ENCODE measurements at regions not wholly inside any gene's neighbourhood (a gene's known extent, or its start where the extent isn't known, plus 50 kb on each side); places are given as distances from the start of the nearest gene placed in this dataset.

DNA sequence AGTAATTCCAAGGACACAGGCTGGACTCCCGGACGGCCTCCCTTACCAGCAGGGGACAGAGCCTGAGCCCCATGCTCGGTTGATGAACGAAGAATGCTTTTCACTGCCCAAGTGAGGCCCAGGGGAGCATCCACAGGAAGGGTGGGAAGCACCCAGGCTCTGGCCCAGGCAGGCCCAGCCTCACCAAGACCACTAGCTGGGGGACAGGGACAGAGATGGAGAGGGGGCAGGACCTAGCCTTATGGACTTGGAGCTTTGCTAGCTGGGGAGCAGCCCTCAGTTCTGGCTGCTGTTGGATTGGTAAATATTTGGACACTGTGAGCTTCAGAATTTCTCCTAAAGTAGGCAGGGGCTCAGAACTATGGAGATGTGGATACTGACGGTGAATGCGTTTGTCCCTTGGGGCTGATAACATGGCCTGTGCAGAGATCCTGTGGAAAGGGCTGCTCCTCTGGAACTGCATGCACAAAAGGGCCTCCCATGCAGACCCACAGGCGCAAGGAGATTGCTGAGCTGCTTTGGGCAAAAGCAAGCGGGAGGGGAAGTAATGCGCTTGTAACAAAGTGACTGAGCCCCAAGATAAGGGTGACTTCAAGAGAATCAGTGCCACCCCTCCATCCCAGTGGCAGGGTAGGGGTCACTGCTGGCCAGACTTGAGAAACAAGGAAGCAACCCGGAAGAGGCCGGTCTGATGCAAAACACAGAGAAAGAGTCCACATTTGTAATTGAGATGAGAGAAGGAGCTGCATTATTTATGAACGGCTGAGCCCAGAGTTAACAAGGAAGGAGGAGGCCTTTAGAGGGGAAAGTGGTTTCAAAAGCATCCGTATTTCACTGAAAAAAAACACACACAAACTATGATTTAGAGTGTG lies 70.1 kb upstream of the MEF2A start:
- 55 to 64% (median 56%) methylated on average over 13 of the region's 13 CpGs for WGBS, 3 donors
- Histone ChIP-seq H3K4me1 (ENCODE audit: insufficient read depth) (peaks cover 2% of the 10 kb centered on the region), H3K9me3 (no peaks in the 10 kb centered on the region), H3K27ac (no peak overlapping the region), H3K27me3 (no peaks in the 10 kb centered on the region), H3K36me3 (no peaks in the 10 kb centered on the region), H3K4me3 (no peak overlapping the region)
- DNase-seq, result no peak
- no peak for TF ChIP-seq EP300 (IDR thresholded peaks at IDR 0.05)
- TF ChIP-seq POLR2A (IDR thresholded peaks at IDR 0.05), result no peak
- TF ChIP-seq, protein P1, sequence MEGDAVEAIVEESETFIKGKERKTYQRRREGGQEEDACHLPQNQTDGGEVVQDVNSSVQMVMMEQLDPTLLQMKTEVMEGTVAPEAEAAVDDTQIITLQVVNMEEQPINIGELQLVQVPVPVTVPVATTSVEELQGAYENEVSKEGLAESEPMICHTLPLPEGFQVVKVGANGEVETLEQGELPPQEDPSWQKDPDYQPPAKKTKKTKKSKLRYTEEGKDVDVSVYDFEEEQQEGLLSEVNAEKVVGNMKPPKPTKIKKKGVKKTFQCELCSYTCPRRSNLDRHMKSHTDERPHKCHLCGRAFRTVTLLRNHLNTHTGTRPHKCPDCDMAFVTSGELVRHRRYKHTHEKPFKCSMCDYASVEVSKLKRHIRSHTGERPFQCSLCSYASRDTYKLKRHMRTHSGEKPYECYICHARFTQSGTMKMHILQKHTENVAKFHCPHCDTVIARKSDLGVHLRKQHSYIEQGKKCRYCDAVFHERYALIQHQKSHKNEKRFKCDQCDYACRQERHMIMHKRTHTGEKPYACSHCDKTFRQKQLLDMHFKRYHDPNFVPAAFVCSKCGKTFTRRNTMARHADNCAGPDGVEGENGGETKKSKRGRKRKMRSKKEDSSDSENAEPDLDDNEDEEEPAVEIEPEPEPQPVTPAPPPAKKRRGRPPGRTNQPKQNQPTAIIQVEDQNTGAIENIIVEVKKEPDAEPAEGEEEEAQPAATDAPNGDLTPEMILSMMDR (IDR thresholded peaks at IDR 0.05), result no peak
- intact Hi-C loops (cut with DNase I), result no loop called here

DNA sequence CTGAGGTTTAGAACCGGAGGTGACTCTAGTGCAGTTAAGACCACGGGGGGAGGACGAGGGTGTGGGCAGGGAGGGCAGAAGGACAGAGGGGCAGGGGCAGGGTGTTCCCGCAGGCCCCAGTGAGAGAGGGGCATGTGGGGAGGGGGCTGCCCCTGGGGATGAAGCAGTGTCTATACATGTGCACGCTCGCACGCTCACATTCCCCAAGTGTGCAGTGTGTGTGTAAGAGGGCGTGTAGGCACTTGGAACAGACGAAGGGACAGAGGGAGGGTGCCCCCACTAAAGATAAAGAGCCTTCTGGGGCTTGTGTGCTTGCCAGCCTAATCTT lies 69.5 kb upstream of the MEF2A start:
- 62 to 67% (median 64%) methylated on average over 9 of the region's 9 CpGs for WGBS, 3 donors
- intact Hi-C loops (cut with DNase I), result no loop called here
- no peaks in the 10 kb centered on the region for H3K27me3 ChIP-seq
- TF ChIP-seq EP300 (IDR thresholded peaks at IDR 0.05) (no peak), POLR2A (IDR thresholded peaks at IDR 0.05) (no peak)
- TF ChIP-seq, protein P1 (IDR thresholded peaks at IDR 0.05), result no peak
- peaks cover 2% of the 10 kb centered on the region for H3K4me1 ChIP-seq (ENCODE audit: insufficient read depth)
- H3K36me3 ChIP-seq, result no peaks in the 10 kb centered on the region
- DNase-seq, result no peak
- no peak overlapping the region for H3K4me3 ChIP-seq
- no peak overlapping the region for H3K27ac ChIP-seq
- H3K9me3 ChIP-seq, result no peaks in the 10 kb centered on the region

DNA sequence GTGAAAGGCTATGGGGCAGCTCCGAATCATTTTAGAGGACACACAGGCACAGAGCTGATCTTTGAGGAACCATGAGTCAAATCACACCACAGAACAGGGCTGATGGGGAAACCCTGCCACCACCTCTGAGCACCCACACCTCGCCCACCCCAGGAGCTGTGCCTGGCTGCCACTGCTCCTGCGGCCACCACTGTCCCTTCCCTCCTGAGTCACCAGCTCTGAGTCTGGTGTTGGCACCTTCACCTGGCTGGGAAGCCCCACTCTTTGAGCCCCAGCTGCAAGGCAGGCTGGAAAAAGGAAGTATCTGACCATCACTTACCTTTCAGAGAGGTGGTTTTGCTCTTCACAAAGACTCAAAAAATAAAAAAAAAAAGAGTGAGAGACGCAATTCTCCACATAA lies 63.6 kb upstream of the MEF2A start:
- H3K4me3 ChIP-seq, result no peak overlapping the region
- WGBS, 3 donors, result 91 to 97% (median 92%) methylated on average over 4 of the region's 4 CpGs
- no peak overlapping the region for H3K27ac ChIP-seq
- H3K36me3 ChIP-seq, result no peaks in the 10 kb centered on the region
- no peaks in the 10 kb centered on the region for H3K27me3 ChIP-seq
- TF ChIP-seq, protein P1 (IDR thresholded peaks at IDR 0.05), result no peak
- no peak for TF ChIP-seq POLR2A (IDR thresholded peaks at IDR 0.05)
- no peak for TF ChIP-seq EP300 (IDR thresholded peaks at IDR 0.05)
- no peaks in the 10 kb centered on the region for H3K9me3 ChIP-seq
- DNase-seq, result no peak
- peaks cover 3% of the 10 kb centered on the region for H3K4me1 ChIP-seq (ENCODE audit: insufficient read depth)
- intact Hi-C loops (cut with DNase I), result no loop called here

DNA sequence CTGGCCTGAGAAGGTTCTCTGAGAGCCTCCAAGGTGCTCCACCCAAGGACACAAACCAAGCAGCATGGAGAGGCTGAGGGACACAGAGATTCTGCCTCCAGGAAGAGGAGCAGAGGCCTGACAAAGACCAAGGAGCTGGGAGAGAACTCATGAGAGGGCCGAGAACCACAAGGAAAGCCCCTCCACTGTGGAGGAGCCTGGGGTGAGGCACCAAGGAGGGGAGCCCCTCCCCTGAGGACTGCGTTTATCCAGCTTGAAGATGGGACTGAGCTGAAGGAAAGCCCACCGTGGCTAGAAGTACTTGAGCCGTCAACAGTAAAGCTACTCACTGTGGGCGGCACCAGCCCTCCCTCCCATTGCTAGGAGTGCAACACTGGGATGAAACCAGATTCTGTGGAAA lies 63.1 kb upstream of the MEF2A start:
- no peak for DNase-seq
- intact Hi-C loops (cut with DNase I), result no loop called here
- no peak overlapping the region for H3K27ac ChIP-seq
- H3K36me3 ChIP-seq, result no peaks in the 10 kb centered on the region
- no peak for TF ChIP-seq EP300 (IDR thresholded peaks at IDR 0.05)
- TF ChIP-seq POLR2A (IDR thresholded peaks at IDR 0.05), result no peak
- TF ChIP-seq, protein P1 (IDR thresholded peaks at IDR 0.05), result no peak
- no peaks in the 10 kb centered on the region for H3K9me3 ChIP-seq
- H3K27me3 ChIP-seq, result no peaks in the 10 kb centered on the region
- H3K4me1 ChIP-seq (ENCODE audit: insufficient read depth), result peaks cover 5% of the 10 kb centered on the region
- no peak overlapping the region for H3K4me3 ChIP-seq
- 90 to 98% (median 94%) methylated on average over 5 of the region's 5 CpGs for WGBS, 3 donors

Measured in ovary (tissue), 7 donors.